ENCODE measurements at regions not wholly inside any gene's neighbourhood (a gene's known extent, or its start where the extent isn't known, plus 50 kb on each side); places are given as distances from the start of the nearest gene placed in this dataset.

DNA sequence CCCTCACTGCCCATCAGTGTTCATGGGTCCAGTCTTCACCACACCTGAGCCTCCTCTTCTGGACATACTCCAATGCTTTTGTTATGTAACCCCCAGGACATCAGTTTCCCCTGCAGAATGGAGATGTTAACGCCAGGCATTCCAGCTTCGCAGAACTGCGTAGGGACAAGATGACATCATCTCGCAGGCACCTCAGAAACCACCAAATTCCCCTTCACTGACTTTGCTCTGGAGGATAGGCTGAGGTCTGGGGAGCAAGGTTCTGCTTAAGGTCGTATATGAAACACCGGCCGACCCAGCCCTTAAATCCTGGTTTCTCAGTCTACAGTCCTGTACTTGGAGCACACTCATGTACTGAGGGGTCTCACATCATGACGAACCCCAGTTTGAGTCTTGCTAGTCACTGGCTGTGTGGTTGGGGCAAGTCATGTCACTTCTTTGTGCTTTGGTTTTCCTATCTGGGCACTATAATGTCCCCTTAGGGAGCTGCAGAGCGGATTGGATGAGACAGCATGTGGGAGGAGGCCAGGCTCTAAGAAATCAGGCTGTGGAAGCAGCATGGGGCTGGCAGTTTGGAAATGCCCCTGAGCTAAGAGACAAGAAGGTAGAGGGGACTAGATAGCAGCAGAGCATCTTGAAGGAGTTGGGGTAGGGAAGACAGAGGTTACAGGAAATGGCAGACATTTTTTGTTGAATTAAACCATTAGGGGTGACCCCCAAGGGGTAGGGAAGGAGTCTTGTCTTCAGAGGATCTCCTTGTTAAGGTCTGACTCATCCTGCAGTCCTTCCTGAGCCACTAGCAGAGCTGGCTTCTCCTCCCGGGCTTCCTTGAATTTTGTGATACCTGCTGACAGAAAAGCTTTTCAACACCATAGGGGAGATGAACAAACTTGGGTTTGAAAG, 138.3 kb downstream of the FOXD2 start:
- TF ChIP-seq, protein P1, sequence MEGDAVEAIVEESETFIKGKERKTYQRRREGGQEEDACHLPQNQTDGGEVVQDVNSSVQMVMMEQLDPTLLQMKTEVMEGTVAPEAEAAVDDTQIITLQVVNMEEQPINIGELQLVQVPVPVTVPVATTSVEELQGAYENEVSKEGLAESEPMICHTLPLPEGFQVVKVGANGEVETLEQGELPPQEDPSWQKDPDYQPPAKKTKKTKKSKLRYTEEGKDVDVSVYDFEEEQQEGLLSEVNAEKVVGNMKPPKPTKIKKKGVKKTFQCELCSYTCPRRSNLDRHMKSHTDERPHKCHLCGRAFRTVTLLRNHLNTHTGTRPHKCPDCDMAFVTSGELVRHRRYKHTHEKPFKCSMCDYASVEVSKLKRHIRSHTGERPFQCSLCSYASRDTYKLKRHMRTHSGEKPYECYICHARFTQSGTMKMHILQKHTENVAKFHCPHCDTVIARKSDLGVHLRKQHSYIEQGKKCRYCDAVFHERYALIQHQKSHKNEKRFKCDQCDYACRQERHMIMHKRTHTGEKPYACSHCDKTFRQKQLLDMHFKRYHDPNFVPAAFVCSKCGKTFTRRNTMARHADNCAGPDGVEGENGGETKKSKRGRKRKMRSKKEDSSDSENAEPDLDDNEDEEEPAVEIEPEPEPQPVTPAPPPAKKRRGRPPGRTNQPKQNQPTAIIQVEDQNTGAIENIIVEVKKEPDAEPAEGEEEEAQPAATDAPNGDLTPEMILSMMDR (IDR thresholded peaks at IDR 0.05; ENCODE audit: insufficient read depth, missing control alignments), result no peak
- FAIRE-seq, result no peak
- DNase-seq (ENCODE audit: insufficient read length, low spot score), result no peak

DNA sequence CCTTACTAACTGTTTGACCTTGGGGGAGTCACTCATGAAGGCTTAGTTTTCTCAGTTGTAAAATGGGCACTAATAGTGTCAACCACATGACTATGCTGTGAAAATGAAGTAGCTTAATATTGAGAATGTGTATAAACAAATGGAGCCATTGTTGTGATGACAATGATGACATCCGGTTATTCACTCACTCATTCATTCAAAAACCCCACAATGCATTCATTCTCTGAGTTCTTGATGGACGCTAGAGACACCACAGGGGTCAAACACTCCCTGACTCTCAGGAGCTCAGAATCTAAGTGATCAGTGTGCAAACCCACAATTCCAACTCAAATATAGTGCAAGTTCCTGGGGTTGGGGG, 138.9 kb downstream of the FOXD2 start:
- DNase-seq (ENCODE audit: insufficient read length, low spot score) (no peak), FAIRE-seq (no peak)
- TF ChIP-seq, protein P1 (IDR thresholded peaks at IDR 0.05; ENCODE audit: insufficient read depth, missing control alignments), result no peak

DNA sequence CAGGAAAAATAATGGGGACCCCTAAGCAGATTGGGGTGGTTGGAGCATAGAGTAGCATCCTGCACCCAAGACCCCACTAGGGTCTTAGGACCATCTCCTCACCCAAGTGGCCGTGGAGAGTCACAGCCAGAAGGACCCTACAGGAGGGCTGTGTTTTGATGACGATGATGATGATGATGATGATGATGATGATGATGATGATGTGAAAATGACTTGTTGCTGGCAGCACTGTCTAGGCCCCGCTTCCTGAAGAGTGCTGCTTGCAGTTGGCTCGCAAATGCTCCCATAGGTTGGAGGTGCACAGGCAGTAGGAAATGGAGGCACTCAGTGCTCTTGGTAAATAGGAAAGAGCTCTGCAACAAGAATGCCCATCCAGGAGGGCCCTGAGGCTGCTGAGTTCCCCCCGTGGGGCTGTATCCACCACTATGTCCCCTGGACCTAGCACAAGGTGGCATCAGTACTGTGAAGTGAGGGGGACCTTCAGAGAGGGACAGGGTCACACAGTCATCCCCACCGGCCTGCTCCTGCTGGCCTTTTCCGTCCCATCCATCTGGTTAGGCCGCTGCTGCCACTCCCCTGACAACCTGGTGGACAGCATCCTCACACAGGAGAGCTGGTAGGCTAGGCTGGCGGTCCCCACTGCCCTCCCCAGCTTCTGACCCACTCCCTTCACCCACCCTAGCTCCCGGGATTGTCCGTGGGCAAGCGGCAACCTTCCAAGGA, 139.6 kb downstream of the FOXD2 start:
- TF ChIP-seq, protein P1 (IDR thresholded peaks at IDR 0.05; ENCODE audit: insufficient read depth, missing control alignments), result no peak
- no peak for FAIRE-seq
- DNase-seq (ENCODE audit: insufficient read length, low spot score), result no peak

DNA sequence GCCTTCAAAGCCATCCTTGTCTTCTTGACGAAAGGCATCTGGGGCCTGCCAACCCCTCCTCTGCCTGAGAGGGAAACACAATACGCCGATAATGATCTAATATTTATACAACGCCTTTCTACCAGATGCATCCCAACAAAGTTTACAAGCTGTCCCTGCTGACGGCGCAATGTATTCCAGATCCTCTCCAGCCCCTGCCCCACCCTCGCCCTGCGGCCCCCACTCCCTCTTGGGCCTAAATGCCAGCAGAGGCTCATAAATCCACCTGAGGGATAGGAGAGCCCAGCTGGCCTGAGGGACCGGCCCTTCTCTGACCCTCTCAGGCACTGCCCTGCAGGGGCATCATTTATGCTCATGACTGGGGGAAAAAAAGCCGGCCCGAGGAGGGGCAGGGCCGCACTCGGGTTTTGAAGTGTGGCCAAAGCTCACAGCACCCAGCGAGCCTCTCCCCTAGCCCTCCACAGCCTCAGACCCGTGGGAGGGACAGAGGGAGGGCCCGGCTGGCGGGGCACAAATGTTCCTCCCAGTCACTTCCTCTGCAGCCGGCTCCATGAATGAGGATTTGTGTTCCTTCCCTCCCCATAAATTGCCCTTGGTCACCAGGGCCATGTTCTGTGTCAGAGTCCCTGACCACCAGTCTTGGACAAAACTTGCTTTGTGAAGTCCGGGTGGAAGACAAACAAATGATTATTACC, 140.3 kb downstream of the FOXD2 start:
- DNase-seq (ENCODE audit: insufficient read length, low spot score), result no peak
- no peak for FAIRE-seq
- TF ChIP-seq, protein P1 (IDR thresholded peaks at IDR 0.05; ENCODE audit: insufficient read depth, missing control alignments), result no peak

DNA sequence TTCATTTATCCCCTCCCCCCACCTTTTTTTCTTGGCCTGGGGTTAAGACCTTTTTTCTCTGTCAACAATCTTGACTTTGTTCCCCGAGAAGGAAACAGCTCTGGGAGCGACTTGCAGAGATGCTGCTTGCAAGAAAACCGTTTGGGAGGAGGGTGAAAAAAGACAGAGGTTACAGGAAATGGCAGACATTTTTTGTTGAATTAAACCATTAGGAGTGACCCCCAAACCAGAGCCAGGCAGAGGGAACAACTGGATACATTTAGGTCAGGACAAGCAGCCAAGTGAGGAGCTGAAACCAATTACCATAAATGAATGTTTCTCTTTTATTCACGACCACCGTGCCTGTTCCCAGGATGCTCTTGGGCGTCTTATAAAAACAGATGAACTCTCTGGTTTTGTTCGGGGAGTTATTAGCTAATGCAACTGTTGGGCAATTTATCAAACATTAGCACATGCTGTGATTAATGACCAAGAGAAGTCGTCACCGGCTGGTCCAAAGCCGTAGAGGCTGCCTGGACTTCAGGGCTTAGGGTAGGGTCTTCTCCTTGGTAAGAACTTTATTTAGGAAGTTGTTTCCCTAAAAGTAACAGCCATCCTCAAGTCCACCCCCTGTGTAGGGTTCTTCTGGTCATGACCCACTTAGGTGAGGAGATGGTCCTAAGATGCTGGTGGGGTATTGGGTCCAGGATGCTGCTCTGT, 141.0 kb downstream of the FOXD2 start:
- no peak for FAIRE-seq
- DNase-seq (ENCODE audit: insufficient read length, low spot score), result no peak

DNA sequence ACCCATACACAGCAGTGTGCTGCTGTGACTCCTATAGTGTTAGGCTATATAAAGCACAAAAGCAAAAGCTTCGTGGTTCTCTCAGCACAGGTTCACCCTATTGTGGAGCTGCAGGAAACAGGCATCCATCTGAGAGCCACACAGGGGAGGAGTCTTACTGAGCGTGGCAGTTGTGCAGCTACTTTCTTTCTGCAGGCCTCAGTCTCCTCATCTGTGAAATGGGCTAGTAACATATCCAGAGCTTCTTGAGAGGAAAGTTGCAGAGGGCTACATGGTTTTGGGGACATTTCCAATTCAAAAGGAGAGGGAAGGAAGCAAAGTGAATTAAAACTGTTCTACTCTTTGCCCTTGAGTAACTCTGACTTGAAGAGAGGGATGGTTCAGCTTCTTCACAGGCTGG, 142.0 kb downstream of the FOXD2 start:
- TF ChIP-seq, protein P1 (IDR thresholded peaks at IDR 0.05; ENCODE audit: insufficient read depth, missing control alignments), result no peak
- DNase-seq (ENCODE audit: insufficient read length, low spot score) (no peak), FAIRE-seq (no peak)

More for the DNA sequence above, 141.0 kb downstream of the FOXD2 start:
- TF ChIP-seq, protein P1 (IDR thresholded peaks at IDR 0.05; ENCODE audit: insufficient read depth, missing control alignments), result no peak
